ENCODE measurements at regions not wholly inside any gene's neighbourhood (a gene's known extent, or its start where the extent isn't known, plus 50 kb on each side); places are given as distances from the start of the nearest gene placed in this dataset.

- DNase-seq: no peak
Measured at GRCh38 chr2:136557203-136557602, 208.1 kb upstream of the THSD7B start.

- no peak for DNase-seq
Measured at GRCh38 chr2:136550181-136550580, 215.2 kb upstream of the THSD7B start.

- DNase-seq: no peak
Measured at GRCh38 chr2:136539355-136539754, 226.0 kb upstream of the THSD7B start.

GRCh38 chr2:136538489-136538888, 226.9 kb upstream of the THSD7B start:
- no peak for DNase-seq

- DNase-seq: no peak
Measured at GRCh38 chr2:136534811-136535210, 230.5 kb upstream of the THSD7B start.

- DNase-seq: no peak
Measured at GRCh38 chr2:136532171-136532570, 233.2 kb upstream of the THSD7B start.

- DNase-seq: no peak
Measured at GRCh38 chr2:136531731-136532130, 233.6 kb upstream of the THSD7B start.

- DNase-seq: no peak
Measured at GRCh38 chr2:136530146-136530545, 235.2 kb upstream of the THSD7B start.

GRCh38 chr2:136527560-136527959, 237.8 kb upstream of the THSD7B start:
- no peak for DNase-seq

GRCh38 chr2:136522724-136523123, 242.6 kb upstream of the THSD7B start:
- DNase-seq: no peak

GRCh38 chr2:136517716-136518115, 247.6 kb upstream of the THSD7B start:
- DNase-seq: no peak

GRCh38 chr2:136510244-136510643, 255.1 kb upstream of the THSD7B start:
- DNase-seq: no peak

- no peak for DNase-seq
Measured at GRCh38 chr2:136505462-136505861, 259.9 kb upstream of the THSD7B start.

GRCh38 chr2:136502660-136503059, 262.7 kb upstream of the THSD7B start:
- DNase-seq: no peak

- DNase-seq: no peak
Measured at GRCh38 chr2:136497709-136498108, 267.6 kb upstream of the THSD7B start.

- DNase-seq: no peak
Measured at GRCh38 chr2:136496966-136497365, 268.4 kb upstream of the THSD7B start.

GRCh38 chr2:136495636-136496035, 269.7 kb upstream of the THSD7B start:
- DNase-seq: no peak

- no peak for DNase-seq
Measured at GRCh38 chr2:136492901-136493300, 272.4 kb upstream of the THSD7B start.

GRCh38 chr2:136490100-136490499, 275.2 kb upstream of the THSD7B start:
- no peak for DNase-seq

GRCh38 chr2:136487421-136487820, 277.9 kb upstream of the THSD7B start:
- no peak for DNase-seq

- DNase-seq: no peak
Measured at GRCh38 chr2:136486115-136486514, 279.2 kb upstream of the THSD7B start.

- DNase-seq: no peak
Measured at GRCh38 chr2:136482966-136483365, 282.4 kb upstream of the THSD7B start.

GRCh38 chr2:136482006-136482405, 283.3 kb upstream of the THSD7B start:
- DNase-seq: no peak

GRCh38 chr2:136479696-136480095, 285.6 kb upstream of the THSD7B start:
- no peak for DNase-seq

GRCh38 chr2:136468799-136469369, 296.5 kb upstream of the THSD7B start:
- no peak for DNase-seq

- no peak for DNase-seq
Measured at GRCh38 chr2:136452528-136452927, 312.8 kb upstream of the THSD7B start.

Data from activated effector memory CD4-positive, alpha-beta T cell treated with Interleukin-2 at 50 U/mL for 16 hours (primary cell).